IPS DF 19.7 (cell line): ENCODE measurements at regions not wholly inside any gene's neighbourhood (a gene's known extent, or its start where the extent isn't known, plus 50 kb on each side); places are given as distances from the start of the nearest gene placed in this dataset.
"Not testable (repeated sequence)": the region's sequence is repeated elsewhere in the genome, so short reads cannot be mapped to it uniquely, and the experiment has no call there.

ENCODE experiments used
- DNase-seq: peaks from one replicate; pipeline ENCODE4 v3.0.0-alpha.2; 2013; ENCODE audit warnings: low read depth, low spot score

DNA sequence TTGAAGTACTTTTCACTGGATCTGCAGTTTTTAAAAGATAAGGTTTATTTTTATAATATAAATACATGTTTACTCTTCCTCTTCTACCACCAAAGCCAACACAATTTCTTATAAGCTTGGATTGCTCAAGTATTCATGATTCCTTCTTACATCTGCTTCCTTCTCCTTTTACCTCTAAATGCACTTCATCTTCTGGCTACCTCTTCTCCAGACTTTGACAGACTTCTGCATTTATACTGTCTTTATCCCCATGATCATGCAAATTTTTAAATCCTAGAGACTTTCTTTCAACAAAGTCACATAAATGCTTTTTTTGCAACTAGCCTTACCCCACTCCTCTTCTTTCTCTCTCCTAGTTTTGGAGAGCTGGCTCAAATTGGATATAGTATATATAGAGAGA is 142.9 kb downstream of the TFAP2B start:
- DNase-seq = no peak

DNA sequence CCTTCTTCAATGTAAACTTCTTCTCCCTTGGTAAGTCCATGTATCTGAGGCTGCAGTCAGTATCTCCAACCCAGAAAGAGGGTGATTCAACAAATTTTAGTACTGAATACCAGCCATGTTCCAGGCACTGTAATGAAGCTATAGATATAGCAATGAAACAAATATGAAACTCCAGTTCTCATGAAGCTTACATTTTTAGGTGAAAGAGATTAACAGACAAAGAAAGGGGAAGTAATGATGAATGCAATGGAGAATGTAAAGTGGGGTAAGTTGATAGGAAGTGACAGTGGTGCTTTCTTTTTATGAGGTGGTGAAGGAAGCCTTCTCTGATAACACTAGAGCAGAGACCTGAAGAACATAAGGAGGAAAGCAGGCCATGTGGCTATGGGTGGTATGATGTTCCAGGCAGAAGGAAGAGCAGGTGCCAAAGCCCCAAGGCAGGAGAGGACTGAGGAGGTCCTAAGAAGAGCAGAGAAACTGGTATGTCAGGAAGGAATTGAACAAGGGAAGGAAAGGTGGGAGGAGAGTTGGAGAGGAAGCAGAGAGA is 143.6 kb downstream of the TFAP2B start:
- DNase-seq = no peak

DNA sequence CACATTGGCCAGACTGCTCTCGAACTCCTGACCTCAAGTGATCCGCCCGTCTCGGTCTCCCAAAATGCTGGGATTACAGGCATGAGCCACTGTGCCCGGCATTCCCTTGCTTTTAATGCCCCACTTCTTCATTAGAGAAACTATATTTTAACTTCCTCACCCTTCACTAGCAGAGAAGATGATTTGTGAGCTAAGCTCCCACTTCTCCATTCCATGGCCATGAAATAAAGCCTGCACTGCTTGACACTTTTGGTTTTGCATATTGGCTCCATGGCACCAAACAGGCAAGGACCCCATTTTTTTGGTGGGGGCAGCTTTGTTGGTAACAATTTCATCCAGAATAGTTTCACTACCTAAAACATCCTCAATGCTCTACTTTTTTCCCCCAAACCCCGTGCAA is 145.3 kb downstream of the TFAP2B start:
- no peak for DNase-seq

DNA sequence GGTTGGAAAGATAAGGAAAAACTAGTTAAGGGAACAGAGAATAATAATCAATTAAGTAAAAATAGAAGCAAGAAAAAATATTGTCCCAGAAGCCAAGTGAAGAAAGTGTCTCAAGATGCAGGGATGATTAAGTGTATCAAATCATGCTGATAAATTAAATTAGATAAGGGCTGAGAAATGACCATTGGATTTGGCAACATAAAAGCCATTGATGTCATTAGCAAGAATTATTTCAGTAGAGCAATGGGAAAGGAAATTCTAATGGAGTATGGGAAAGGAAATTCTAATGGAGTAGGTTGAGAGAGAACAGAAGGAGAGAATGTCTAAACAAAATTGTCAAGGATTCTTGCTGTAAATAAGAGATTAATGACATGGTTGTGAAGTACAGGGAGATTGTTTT is 146.8 kb downstream of the TFAP2B start:
- DNase-seq = no peak

DNA sequence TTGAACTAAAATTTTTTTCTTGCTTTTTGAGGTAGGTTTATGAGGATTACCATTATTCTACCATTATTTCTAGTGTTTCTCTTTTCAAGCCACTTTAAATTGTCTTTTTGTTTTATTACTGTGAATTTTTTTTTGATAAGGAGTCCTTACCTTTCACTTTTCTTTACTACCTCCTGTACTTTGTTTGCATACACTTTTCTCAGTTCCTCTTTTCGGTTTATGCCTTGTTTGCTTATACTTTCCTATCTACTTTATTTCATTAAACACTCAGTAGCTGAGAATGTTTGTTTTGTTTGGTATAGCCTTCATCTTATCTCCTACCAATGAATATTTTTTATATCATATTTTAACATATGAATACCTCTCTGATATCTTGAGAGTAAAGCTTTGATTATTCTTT is 147.9 kb downstream of the TFAP2B start:
- no peak for DNase-seq

DNA sequence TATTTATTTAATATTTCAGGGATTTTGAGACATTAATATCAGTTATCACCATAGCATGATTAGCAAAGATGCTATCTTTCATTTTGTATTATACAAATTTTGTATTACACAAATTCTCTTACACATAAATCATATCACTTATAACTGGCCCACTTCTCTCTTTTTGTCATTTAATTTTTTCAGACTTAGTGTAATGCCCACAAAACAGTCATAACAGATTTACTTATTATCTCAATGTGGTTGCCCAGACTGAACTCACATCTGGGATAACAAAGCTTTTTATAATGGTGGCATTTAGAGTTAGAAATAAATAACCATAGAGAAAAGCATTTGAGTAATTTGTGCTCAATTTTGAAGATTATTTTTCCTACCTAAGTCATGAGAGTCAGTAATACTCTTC is 148.3 kb downstream of the TFAP2B start:
- DNase-seq = no peak

DNA sequence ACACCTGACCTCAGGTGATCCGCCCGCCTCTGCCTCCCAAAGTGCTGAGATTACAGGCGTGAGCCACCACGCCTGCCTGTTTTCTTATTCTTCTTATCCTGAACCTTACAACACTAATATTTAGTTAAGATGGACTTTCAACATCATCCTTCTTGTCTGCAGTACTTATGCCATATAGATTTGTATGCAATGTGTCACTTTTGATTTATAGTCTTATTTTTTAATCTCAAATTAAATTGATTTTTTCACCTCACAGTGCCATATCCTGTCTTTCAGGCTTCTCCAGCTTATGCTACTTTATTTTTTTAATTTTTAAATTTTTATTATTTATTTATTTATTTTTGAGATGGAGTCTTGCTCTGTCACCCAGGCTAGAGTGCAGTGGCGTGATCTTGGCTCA is 149.6 kb downstream of the TFAP2B start:
- not testable (repeated sequence) for DNase-seq

DNA sequence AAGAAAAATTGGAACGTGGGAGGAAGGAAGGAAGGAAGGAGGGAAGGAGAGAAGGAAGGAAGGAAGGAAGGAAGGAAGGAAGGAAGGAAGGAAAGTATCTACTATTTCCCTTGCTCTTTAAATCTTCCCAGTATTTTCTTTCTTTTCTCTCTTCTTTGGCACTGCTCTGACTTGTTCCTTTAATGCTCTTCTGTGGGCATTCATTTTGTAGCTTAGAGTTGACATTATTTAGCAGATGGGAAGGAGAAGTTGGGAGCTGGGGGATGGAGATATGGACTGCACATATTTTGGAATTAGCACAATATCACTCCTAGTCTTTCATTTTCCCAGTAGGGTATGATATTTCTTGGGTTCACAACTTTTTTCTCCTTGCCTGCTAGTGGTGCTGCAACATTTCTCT is 152.2 kb downstream of the TFAP2B start:
- DNase-seq = no peak

DNA sequence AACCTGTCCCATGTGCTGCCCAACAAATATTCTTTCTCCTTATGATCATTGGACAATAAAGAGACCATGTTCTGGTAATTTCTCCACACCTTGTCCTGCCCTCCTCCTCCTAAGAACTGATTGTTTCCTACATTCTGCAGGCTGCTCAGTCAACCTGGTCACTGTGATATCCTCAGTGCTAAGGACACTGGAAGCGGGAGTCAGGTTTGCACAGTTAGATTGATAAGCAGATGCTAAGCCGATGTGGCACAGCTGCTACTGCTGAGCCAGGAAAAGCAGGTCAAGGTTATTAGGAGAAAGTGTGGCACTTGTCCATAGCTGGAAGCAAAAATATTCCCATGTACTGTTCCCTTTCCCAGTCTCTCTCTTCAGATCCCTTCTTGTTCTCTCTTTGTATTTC is 154.8 kb downstream of the TFAP2B start:
- no peak for DNase-seq

DNA sequence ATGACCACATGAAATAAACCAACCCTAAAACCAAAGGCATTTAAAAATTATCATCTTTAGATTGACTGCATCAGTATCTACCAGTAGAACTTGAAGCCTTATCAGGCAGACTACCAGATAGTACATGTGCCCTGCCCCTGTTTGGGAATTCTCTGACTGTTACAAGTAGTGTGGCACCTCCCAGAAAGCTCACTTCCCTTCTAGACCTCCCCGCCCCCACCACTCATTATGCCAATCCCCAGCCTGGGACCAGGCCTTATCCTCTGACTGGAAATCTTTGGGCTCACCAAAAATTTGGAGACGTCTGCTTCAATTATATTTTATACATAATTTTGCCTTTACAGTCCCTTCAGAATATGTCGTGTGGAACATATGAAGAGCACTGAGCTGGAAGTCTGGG is 155.6 kb downstream of the TFAP2B start:
- DNase-seq = no peak

DNA sequence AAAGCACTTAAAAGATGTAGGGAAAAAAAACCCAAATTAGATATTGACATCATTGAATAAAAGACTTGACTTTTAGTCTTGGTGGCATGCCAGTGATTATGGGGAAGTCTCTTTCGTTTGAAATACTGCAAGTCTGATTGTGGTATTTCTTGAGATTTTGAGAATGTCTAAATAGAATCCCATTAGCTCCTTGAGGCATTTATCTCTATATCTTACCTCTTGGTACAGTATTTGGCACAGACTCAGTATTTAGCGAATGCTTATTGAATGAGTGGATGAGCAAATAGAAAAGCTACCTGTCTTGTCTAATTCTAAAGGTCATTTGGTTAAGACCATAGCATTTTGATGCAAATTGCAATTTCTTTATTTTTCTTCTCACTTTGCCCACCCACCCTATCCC is 156.5 kb downstream of the TFAP2B start:
- DNase-seq = no peak

DNA sequence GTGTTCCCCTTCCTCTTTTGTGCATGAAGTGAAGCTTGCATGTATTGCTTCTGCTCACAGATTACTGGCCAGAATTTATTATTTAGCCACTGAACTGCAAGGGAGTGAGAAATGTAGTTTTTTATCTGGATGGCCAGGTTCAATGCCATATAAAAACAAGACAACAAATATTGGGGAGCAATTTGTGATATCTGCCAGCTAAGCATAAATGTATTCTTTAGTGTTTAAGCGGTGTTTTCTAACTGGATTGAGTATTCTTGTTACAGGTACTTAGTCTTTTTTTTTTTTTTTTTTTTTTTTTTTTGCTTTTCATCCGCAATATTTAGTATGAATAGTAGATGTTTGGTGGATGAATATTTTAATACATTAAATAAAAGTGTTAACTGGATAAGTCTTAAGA is 158.2 kb downstream of the TFAP2B start:
- no peak for DNase-seq

DNA sequence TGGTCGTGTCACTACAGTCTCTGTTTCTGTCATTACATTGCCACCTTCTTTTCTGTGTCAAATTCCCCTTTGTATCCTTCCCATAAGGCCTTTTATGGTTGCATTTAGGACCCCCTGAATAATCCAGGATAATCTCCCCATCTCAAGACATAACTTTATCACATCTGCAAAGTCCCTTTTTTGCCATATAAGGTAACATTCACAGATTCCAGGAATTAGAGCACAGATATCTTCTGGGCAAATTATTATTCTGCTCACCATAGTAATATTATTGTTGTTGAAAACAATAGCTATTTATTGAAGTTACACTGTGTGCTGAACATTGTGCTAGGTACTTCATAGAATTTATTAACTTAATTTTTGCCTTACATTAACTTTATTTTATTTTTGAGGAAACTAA is 159.1 kb downstream of the TFAP2B start:
- DNase-seq = no peak

DNA sequence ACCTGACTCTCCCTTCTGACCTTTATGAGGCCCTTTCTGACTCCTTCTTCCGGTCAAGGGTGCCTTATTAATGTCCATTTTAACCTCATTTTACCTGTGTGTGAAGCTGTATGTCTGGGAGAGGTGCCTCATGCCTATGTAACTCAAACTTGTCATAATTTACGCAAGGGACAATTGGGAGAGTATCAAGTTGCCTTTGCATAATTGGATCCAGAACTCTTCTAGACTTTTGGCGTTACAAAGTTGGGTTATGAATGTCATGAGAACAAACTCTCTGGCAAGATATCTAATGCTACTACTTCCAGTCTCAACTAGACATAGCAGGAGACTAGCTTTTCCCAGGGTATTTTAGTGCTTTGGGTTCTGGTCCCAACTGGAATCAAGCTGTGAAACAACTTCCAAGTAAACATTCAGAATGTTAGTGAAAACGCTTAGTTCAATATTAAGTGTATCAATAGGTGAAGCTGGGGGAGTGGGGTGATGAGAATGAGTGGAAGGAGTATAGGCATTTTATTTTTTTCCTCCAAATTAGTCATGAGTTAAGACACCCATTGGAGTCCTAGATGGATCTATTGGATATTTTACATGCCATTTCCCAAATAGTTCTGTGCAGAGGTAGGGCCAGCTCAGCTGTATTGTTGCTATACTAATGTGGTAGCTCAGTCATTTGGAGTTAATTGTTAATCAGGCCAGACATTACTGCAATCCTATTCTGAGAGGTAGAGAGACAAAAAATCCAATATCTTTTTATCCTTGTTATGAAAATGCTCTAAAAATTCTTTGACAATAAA is 159.9 kb downstream of the TFAP2B start:
- DNase-seq = no peak

DNA sequence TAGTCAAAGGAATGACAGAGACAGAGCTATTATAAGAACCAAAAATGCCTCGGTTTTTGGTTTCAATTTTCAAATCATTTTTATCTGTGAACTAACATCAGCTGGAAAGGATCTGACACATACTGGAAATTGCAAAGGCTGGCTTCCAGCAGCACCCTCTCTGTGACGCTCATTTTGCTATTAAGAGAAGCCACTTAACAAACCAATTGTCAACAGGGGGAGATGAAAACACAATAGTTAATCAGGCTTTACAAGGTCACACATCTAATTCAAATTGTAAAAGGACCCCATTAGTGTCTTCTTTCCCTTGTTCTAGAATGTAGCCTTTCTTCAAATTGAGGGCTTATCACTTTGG is 160.5 kb downstream of the TFAP2B start:
- DNase-seq = no peak

DNA sequence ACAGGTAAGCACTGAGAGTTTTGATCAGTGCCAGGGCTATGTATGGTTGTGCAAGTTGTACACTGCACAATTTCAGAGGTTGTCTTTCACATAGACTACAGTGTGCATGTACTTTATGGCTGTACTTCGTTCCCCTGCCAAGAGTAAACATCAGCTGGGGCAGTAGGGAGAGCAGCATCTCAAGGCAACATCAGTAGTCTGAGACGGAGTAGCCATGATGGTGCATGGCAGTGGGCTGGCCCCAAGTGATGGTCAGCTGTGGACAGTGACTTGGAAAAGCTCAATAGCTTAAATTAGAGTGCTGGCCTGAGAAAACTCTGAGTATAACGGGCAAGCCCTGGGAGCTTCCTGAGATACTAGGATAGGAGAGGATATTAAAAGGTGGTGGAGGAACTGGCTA is 165.5 kb downstream of the TFAP2B start:
- DNase-seq = no peak

DNA sequence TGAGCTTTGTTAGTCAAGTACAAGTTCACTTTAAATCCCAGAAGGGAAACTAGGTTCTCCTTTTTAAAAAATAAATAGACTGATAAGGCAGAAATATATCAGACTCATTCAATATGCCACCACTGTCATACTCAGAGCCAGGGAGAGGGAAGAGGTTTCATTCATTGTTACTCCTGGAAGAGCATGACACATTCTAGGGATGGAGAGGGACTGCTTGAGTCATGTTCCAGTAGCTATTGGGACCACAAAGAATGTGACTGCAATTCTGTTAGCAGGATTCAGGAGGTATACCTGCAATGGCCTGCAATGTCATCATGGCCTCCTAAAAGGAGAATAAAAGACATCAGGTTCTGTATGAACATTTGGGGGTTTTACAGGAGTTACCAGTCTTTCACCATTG is 167.6 kb downstream of the TFAP2B start:
- DNase-seq = no peak

DNA sequence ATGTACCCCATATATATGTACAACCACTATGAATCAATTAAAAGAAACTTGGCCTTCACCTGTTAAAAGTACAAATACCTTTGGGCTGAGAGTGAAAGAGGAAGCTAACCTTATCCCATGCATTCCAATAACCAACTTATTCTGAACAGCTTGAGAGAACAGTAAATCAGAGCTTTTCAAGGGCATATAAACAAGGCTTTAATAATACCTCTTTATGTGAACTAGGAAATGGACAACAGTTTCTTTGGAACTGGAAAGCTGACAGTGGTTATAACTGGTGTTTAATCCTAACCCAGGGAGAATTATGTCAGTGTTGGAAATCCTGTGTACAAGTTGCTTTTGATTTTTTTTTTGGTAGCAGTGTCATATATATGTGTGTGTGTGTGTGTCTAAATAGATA is 170.5 kb downstream of the TFAP2B start:
- no peak for DNase-seq

DNA sequence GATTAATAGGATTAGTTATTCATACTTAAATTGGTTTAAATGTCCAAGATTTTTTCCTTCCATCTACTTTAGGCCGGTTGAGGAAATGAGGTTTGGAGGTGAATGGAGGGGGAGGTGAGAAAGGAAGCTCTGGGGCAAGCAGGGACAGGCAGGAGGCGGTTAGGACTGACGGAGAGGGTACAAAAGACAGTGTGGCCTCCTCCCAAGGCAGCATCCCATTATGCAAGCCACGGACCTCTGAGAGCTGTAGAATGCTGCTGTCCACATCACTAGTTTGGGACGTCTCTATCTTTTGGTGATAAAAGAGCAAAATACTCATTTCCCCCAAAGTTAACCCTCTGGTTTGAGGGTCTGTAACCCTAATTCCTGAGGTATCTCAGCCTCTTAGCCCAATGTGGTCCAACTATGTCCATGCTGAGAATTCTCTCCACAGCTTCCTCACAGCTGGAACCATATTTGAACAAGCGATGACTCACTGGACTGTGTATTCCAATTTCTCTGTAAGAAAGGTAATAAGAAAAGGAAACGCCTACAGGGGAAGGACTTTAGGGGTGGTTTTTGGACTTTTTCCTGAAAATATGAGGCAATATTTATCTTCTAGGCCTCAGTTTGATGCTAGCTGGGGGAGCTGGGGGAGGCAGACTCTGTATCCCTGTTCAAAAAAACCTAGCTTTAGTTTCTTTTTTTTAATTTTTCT is 172.2 kb downstream of the TFAP2B start:
- DNase-seq = no peak

DNA sequence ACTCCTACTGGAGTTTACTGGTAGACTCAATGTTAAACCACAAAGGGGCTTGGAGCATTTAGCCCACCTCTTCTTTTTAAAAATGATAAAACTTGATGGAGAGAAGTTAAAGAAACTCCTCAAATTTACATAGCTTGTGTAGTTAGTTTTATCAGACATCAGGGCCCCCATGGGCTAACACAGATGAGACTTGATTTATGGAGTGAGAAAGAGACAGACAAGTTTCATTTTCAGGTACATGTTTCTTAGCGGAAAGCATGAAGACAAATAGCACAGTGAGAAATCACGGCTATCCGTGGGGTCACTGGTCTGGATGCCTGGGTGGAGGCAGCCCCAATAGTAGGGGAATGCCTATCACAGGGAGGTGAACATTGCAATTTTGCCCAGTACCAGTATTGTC is 173.6 kb downstream of the TFAP2B start:
- DNase-seq = no peak

DNA sequence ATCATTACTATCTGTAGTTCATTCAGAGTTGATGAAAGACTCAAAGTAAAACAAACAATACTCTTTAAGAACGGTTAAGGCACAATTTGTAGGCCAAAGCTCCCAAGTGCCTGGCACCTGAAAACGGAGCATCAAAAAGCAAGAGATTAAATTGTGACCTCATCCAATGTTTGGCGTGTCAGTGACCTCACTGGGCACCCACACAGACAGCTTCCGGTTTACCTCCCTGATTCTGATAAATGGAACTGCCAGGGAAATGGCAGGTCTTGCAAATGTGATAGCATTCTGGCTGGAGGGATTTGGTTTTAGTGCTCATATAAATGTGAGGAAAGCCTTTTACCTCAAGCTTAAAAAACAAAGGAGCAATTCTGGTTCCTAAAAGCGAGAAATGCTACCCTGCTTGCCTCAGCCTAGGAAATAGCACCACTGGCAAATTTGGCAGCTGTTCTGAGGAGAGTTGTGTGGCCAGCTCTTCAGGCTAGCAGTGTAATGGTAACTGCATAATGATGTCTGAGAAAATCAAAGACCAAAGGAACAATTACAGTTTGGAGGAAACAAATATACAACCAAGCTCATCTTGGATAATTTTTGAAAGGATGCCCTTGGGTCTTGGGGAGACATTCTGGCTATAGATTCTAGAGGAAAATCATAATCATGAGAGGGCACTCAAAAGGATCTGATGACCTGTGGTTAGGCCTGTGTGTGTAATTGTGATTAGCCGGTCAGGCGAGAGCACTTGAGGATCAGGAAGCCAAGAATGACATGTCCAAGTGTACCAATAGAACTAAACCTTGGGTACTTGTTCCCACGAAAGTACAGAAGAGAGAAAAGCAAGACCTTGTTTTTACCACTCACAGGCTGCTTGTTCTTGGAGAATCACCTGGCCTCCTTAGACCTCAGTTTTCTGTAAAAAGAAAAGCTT is 174.3 kb downstream of the TFAP2B start:
- DNase-seq = no peak
